IMR-90 (cell line): ENCODE measurements at regions not wholly inside any gene's neighbourhood (a gene's known extent, or its start where the extent isn't known, plus 50 kb on each side); places are given as distances from the start of the nearest gene placed in this dataset.

Experiments
- ATAC-seq: fragments of 200-7000 bp; cut with Tn5 transposase; 2 replicates; pipeline ENCODE4 v1.9.1; 2020; ENCODE audit warnings: low read depth, mild to moderate bottlenecking, moderate library complexity
- BruUV-seq: library from RNA; stranded (reverse); fragments of 400-500 nt; replicated peaks from 2 replicates; lab custom pipeline; 2021; lab: Mats Ljungman, UMichigan
- CTCF ChIA-PET: fragments of 300-600 bp; formaldehyde crosslinking; extraction: SDS; loops from one replicate; lab custom pipeline; 2021; ENCODE audit warnings: antibody characterized with exemption; lab: Yijun Ruan, JAX
- POLR2A ChIA-PET: fragments of 300-600 bp; sonication (Branson Sonifier 250); formaldehyde crosslinking; loops from one replicate; lab custom pipeline; 2022; ENCODE audit warnings: antibody characterized with exemption; ENCODE audit not compliant: unreplicated experiment; lab: Charles Lee
- DNase-seq: peaks from one replicate; pipeline ENCODE4 v3.0.0; 2013
- H2AFZ ChIP-seq: replicated peaks from 2 replicates; pipeline ENCODE3; 2013; ENCODE audit warnings: low read length, mild to moderate bottlenecking; ENCODE audit not compliant: poor library complexity
- H2AK5ac ChIP-seq: 2 replicates; pipeline ENCODE4 v1.6.1; 2013; ENCODE audit warnings: low read depth, low read length, inconsistent platforms
- H2AK9ac ChIP-seq: replicated peaks from 2 replicates; pipeline ENCODE3; 2013; ENCODE audit warnings: mild to moderate bottlenecking, low read depth, low read length, moderate library complexity; ENCODE audit not compliant: poor library complexity
- H2BK120ac ChIP-seq: 2 replicates; pipeline ENCODE4 v1.6.1; 2013; ENCODE audit warnings: low read depth, low read length, inconsistent platforms
- H2BK15ac ChIP-seq: 3 replicates; pipeline ENCODE4 v1.6.1; 2013; ENCODE audit warnings: low read depth, low read length, inconsistent platforms
- H2BK20ac ChIP-seq: 2 replicates; pipeline ENCODE4 v1.6.1; 2013; ENCODE audit warnings: low read depth, mild to moderate bottlenecking, inconsistent platforms, low read length, moderate library complexity
- H2BK5ac ChIP-seq: 2 replicates; pipeline ENCODE4 v1.6.1; 2013; ENCODE audit warnings: mild to moderate bottlenecking, low read depth, low read length, inconsistent platforms; ENCODE audit not compliant: poor library complexity, severe bottlenecking
- H3K14ac ChIP-seq: replicated peaks from 2 replicates; pipeline ENCODE4 v1.6.1; 2013; ENCODE audit warnings: low read depth, low read length, inconsistent platforms
- H3K18ac ChIP-seq: 2 replicates; pipeline ENCODE4 v1.6.1; 2013; ENCODE audit warnings: low read depth, low read length, control low read depth
- H3K23ac ChIP-seq: 2 replicates; pipeline ENCODE4 v1.6.1; 2013; ENCODE audit warnings: low read depth, low read length, inconsistent platforms
- H3K27ac ChIP-seq: 2 replicates; pipeline ENCODE4 v1.5.1; 2013; ENCODE audit warnings: mild to moderate bottlenecking, control low read depth, low read length; ENCODE audit not compliant: insufficient read depth
- H3K27me3 ChIP-seq: 2 replicates; pipeline ENCODE4 v1.6.1; 2013; ENCODE audit warnings: low read length; ENCODE audit not compliant: control insufficient read depth, insufficient read depth
- H3K36me3 ChIP-seq: 2 replicates; pipeline ENCODE4 v1.6.1; 2013; ENCODE audit warnings: low read length, mixed read lengths; ENCODE audit not compliant: control insufficient read depth, insufficient read depth
- H3K4ac ChIP-seq: 2 replicates; pipeline ENCODE4 v1.6.1; 2013; ENCODE audit warnings: low read depth, low read length, inconsistent platforms
- H3K4me1 ChIP-seq: 2 replicates; pipeline ENCODE4 v1.6.1; 2013; ENCODE audit warnings: low read length, mixed read lengths; ENCODE audit not compliant: control insufficient read depth, insufficient read depth
- H3K4me2 ChIP-seq: 2 replicates; pipeline ENCODE4 v1.6.1; 2013; ENCODE audit warnings: low read depth, mild to moderate bottlenecking, control low read depth, low read length, moderate library complexity
- H3K4me3 ChIP-seq: 2 replicates; pipeline ENCODE4 v1.5.1; 2013; ENCODE audit warnings: low read depth, mild to moderate bottlenecking, control low read depth, low read length, moderate library complexity; ENCODE audit not compliant: insufficient read depth
- H3K56ac ChIP-seq: 2 replicates; pipeline ENCODE4 v1.6.1; 2013; ENCODE audit warnings: low read length, inconsistent platforms; ENCODE audit not compliant: insufficient read depth; ENCODE audit errors: extremely low read depth
- H3K79me1 ChIP-seq, 2 experiments: 2 replicates each; pipeline ENCODE4 v1.6.1; 2013; ENCODE audit warnings: low read length in 2 of 2, inconsistent platforms in 1 of 2, low read depth in 1 of 2
- H3K9ac ChIP-seq: 2 replicates; pipeline ENCODE4 v1.6.1; 2013; ENCODE audit warnings: low read depth, low read length, control low read depth
- H3K9me1 ChIP-seq: 2 replicates; pipeline ENCODE4 v1.6.1; 2013; ENCODE audit warnings: low read length, inconsistent platforms; ENCODE audit not compliant: insufficient read depth
- H3K9me3 ChIP-seq: 2 replicates; pipeline ENCODE4 v1.6.1; 2013; ENCODE audit warnings: low read length; ENCODE audit not compliant: control insufficient read depth, insufficient read depth
- H4K20me1 ChIP-seq: 2 replicates; pipeline ENCODE4 v1.6.1; 2013; ENCODE audit warnings: low read length, inconsistent platforms; ENCODE audit not compliant: insufficient read depth
- H4K5ac ChIP-seq: 2 replicates; pipeline ENCODE4 v1.6.1; 2013; ENCODE audit warnings: mild to moderate bottlenecking, low read depth, low read length, control low read depth
- H4K8ac ChIP-seq, 2 experiments: 2 replicates each; pipeline ENCODE4 v1.6.1; 2013; ENCODE audit warnings: low read depth in 2 of 2, low read length in 2 of 2, control low read depth in 1 of 2, inconsistent platforms in 1 of 2
- H4K91ac ChIP-seq: 2 replicates; pipeline ENCODE4 v1.6.1; 2013; ENCODE audit warnings: low read depth, low read length, inconsistent platforms; ENCODE audit not compliant: insufficient read depth
- CEBPB ChIP-seq: IDR thresholded peaks from 2 replicates; pipeline ENCODE4 v1.6.1; 2012; ENCODE audit warnings: low read depth, low read length, improper control_type of control experiment
- CHD1 ChIP-seq: IDR thresholded peaks from 2 replicates; pipeline ENCODE4 v1.6.1; 2012; ENCODE audit warnings: low read depth, low read length, improper control_type of control experiment
- CTCF ChIP-seq: conservative IDR thresholded peaks from 2 replicates; pipeline ENCODE4 v1.5.1; 2012; ENCODE audit warnings: mild to moderate bottlenecking, low read depth, low read length, improper control_type of control experiment
- FOS ChIP-seq: fragments of 150-350 bp; IDR thresholded peaks from 2 replicates; pipeline ENCODE4 v1.6.1; 2016; ENCODE audit warnings: low read depth, low read length
- MAFK ChIP-seq: IDR thresholded peaks from 2 replicates; pipeline ENCODE4 v1.6.1; 2012; ENCODE audit warnings: low read depth, low read length, improper control_type of control experiment
- MXI1 ChIP-seq: IDR thresholded peaks from 2 replicates; pipeline ENCODE4 v1.6.1; 2012; ENCODE audit warnings: low read depth, mild to moderate bottlenecking, low read length, moderate library complexity, borderline replicate concordance
- POLR2A ChIP-seq: IDR thresholded peaks from 2 replicates; pipeline ENCODE4 v1.6.1; 2012; ENCODE audit warnings: mild to moderate bottlenecking, low read depth, low read length
- RAD21 ChIP-seq: IDR thresholded peaks from 2 replicates; pipeline ENCODE4 v1.6.1; 2012; ENCODE audit warnings: low read length, improper control_type of control experiment
- RCOR1 ChIP-seq: IDR thresholded peaks from 2 replicates; pipeline ENCODE4 v1.6.1; 2012; ENCODE audit warnings: mild to moderate bottlenecking, low read length, improper control_type of control experiment; ENCODE audit not compliant: insufficient replicate concordance
- RFX5 ChIP-seq: IDR thresholded peaks from 2 replicates; pipeline ENCODE4 v1.8.0; 2012; ENCODE audit warnings: low read depth, mild to moderate bottlenecking, low read length, moderate library complexity
- SMC3 ChIP-seq: fragments of 150-350 bp; IDR thresholded peaks from 2 replicates; pipeline ENCODE4 v1.6.1; 2016; ENCODE audit warnings: low read depth, mild to moderate bottlenecking, antibody characterized with exemption, low read length, moderate library complexity
- USF2 ChIP-seq: fragments of 150-350 bp; IDR thresholded peaks from 2 replicates; pipeline ENCODE4 v1.6.1; 2017; ENCODE audit warnings: mild to moderate bottlenecking, antibody characterized with exemption, low read length, low read depth
- WGBS, 2 experiments: methylation state at CpG; one replicate each; pipeline versions ENCODE4 v1.1.5 to v1.1.7; 2013; ENCODE audit warnings: missing lambda C conversion rate in 2 of 2; ENCODE audit not compliant: insufficient read length in 1 of 2; ENCODE audit errors: extremely low coverage in 2 of 2; 5-methylcytosine and 5-hydroxymethylcytosine counted together
- dilution Hi-C: fragments of 300-500 bp; cut with HindIII; formaldehyde crosslinking; loops from one replicate; pipeline ENCODE4 v1.14.3; 2018; ENCODE audit warnings: low sequenced_read_pairs; ENCODE audit not compliant: unreplicated experiment
- in situ Hi-C: fragments of 300-500 bp; cut with MboI; formaldehyde crosslinking; loops from 3 replicates; pipeline ENCODE4 v1.14.3; 2019; ENCODE audit warnings: low sequenced_read_pairs, inconsistent platforms, mixed read lengths
- intact Hi-C: fragments of 100-400 bp; cut with micrococcal nuclease; formaldehyde crosslinking; loops from 2 replicates; pipeline ENCODE4 v1.10.0; 2022

GRCh38 chr18:64384101-64384500, 235.2 kb upstream of the LINC00305 start:
- Histone ChIP-seq H3K56ac (no peak overlapping the region), H2AFZ (no peak overlapping the region)

More at GRCh38 chr18:64384101-64384500, 235.2 kb upstream of the LINC00305 start:
- DNase-seq (no peak), ATAC-seq (no peak)
- H3K9ac ChIP-seq, result no peak overlapping the region
- no peaks in the 10 kb centered on the region for H3K9me1 ChIP-seq
- H3K27me3 ChIP-seq, result no peaks in the 10 kb centered on the region
- no CpG with 5 or more reads among the region's 1 CpG for WGBS, 2 experiments
- H3K23ac ChIP-seq, result no peak overlapping the region
- H2BK5ac ChIP-seq, result no peak overlapping the region
- H2BK120ac ChIP-seq, result no peak overlapping the region
- no peak overlapping the region for H3K14ac ChIP-seq
- H2AK9ac ChIP-seq, result no peak overlapping the region
- CTCF ChIA-PET, result no interaction called here
- no peak overlapping the region for H3K4me2 ChIP-seq
- no peak overlapping the region for H3K4ac ChIP-seq
- H2BK20ac ChIP-seq, result no peak overlapping the region
- no peaks in the 10 kb centered on the region for H4K20me1 ChIP-seq
- TF ChIP-seq RFX5, result no peak
- no peak for TF ChIP-seq USF2
- no peak for TF ChIP-seq SMC3
- TF ChIP-seq CEBPB, result no peak
- no peak for TF ChIP-seq RCOR1
- no peak for TF ChIP-seq CTCF
- no peak for TF ChIP-seq FOS
- TF ChIP-seq RAD21, result no peak
- no peak for TF ChIP-seq POLR2A
- no peak for TF ChIP-seq MAFK
- no peak for TF ChIP-seq MXI1
- no peak for TF ChIP-seq CHD1
- peaks cover 4% of the 10 kb centered on the region for H3K9me3 ChIP-seq
- POLR2A ChIA-PET, result no interaction called here
- H4K5ac ChIP-seq, result no peak overlapping the region
- H2BK15ac ChIP-seq, result no peak overlapping the region
- in situ Hi-C loops (no loop called here), intact Hi-C loops (no loop called here), dilution Hi-C loops (no loop called here)
- H4K8ac ChIP-seq, result no peak overlapping the region
- no peak overlapping the region for H3K4me3 ChIP-seq
- no peaks in the 10 kb centered on the region for H3K36me3 ChIP-seq
- BruUV-seq, result no TSS peak
- H2AK5ac ChIP-seq, result no peak overlapping the region
- no peak overlapping the region for H3K18ac ChIP-seq
- H3K27ac ChIP-seq, result no peak overlapping the region
- H3K4me1 ChIP-seq, result no peaks in the 10 kb centered on the region
- no peaks in the 10 kb centered on the region for H3K79me1 ChIP-seq
- no peak overlapping the region for H4K91ac ChIP-seq
